ENCODE measurements at regions not wholly inside any gene's neighbourhood (a gene's known extent, or its start where the extent isn't known, plus 50 kb on each side); places are given as distances from the start of the nearest gene placed in this dataset.
"Not testable (repeated sequence)": the region's sequence is repeated elsewhere in the genome, so short reads cannot be mapped to it uniquely, and the experiment has no call there.

GRCh38 chr10:33859319-33860022 lies 525.0 kb upstream of the NRP1 start:
- DNase-seq, result no peak

DNA sequence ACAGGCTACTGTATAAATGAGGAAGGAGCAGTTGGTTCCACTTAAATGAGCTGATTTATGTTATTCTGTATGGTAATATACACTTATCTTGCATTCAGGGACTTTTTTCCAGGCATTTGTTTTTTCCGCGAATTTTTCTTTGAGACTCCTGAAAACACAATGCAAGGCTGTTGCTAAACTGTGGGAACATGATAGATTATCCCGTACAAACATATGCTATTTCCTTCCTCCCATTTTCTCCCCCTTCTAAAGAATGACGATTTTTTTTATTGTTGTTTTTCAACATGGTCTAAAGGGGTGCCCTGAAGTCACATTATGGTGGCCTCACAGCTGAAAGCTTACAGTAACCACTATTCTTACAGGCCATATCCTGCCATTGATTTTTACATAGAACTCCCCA lies 523.9 kb upstream of the NRP1 start:
- no peak for DNase-seq

GRCh38 chr10:33853221-33853620 lies 518.8 kb upstream of the NRP1 start:
- not testable (repeated sequence) for DNase-seq

DNA sequence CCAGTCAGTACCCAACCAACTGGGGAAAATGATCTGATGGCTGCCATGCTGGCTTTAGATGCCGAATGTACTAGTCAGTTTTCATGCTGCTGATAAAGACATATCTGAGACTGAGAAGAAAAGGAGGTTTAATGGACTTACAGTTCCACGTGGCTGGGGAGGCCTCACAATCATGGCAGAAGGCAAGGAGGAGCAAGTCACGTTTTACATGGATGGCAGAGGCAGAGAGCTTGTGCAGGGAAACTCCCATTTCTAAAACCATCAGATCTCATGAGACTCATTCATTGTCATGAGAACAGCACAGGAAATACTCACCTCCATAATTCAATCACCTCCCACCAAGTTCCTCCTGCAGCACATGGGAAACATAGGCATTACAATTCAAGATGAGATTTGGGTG lies 508.9 kb upstream of the NRP1 start:
- no peak for DNase-seq

DNA sequence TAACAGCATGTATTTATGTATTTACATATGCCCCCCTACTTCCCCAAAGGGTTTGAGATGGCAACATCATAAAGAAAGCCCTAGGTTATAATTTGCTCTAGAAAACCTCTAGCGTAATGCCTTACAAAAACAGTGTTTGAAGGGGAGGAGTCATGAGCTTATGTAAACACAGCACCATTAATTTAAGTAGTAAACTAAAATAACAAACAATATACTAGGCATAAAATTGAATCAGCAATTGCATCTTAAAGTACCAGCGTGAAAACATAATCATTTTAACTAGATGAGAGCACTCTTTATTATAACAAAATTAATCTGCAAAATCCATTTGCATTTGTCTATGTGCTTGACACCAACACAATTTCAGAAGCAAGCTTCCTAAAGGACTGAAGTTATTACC lies 507.2 kb upstream of the NRP1 start:
- DNase-seq, result no peak

DNA sequence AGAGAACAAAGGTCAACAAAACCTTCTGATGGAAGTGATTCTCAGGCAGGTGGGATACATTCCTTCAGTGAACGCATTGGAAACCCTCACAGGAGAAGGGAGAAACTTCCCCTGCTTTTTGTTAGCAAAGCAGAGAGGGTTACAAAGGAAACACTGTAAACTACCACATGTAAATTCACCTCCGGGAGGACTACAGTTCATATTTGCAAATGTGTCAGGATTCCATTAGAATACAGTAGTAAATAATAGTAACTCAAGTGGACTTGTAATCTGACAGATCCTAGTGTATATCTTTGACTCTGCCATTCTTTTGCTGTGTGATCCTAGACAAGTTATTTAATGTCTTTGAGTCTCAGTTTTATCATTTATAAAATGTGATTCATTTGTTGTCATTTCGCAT lies 504.3 kb upstream of the NRP1 start:
- no peak for DNase-seq

DNA sequence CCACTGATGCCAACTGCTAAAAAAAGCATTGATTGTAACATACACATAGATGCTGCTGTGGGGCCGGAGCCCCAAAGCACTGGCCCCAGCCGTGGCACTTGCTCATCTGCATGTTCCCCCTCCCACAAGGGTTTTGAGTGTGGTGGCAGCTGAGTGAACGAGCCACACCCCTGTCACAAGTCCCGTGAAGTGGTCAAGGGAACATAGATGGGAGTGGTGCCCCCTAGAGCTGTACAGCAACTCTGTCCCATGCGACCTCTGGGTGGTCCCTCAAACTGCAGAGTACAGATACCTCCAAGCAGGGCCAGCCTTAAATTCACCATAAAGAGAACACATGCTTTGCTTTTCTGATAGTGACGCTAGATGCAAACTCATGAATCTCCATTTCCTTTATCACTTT lies 503.3 kb upstream of the NRP1 start:
- no peak for DNase-seq

DNA sequence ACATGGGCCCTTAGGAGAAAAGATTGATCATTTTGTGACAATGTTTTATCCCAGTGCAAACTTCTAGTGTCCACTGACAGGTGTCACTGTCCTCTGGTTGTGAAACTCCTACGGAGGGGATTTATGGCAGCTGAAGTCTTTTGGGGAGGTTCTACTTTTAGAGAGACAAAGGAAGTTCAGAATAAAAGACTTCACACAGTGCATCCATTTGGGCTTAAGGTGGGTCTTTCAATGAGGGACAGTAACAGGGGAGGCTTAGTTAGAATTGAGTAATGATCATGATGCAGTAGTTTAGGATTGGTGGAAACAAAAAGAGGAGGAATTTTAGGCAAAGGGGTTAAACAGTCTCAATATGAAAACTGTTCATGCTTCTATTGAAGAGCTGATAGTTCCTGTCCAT lies 501.1 kb upstream of the NRP1 start:
- no peak for DNase-seq

- no peak for DNase-seq
Observed at GRCh38 chr10:33833566-33833965, 499.1 kb upstream of the NRP1 start.

- DNase-seq, result no peak
Observed at GRCh38 chr10:33832124-33832787, 497.8 kb upstream of the NRP1 start.

- no peak for DNase-seq
Observed at GRCh38 chr10:33831591-33831990, 497.1 kb upstream of the NRP1 start.

DNA sequence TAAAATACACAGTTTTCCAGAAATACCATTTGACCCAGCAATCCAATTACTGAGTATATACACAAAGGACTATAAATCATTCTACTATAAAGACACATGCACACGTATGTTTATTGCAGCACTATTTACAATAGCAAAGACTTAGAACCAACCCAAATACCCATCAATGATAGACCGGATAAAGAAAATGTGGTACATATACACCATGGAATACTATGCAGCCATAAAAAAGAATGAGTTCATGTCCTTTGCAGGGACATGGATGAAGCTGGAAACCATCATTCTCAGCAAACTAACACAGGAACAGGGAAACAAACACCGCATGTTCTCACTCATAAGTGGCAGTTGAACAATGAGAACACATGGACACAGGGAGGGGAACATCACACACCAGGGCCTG lies 495.4 kb upstream of the NRP1 start:
- DNase-seq, result not testable (repeated sequence)

GRCh38 chr10:33828592-33828991 lies 494.1 kb upstream of the NRP1 start:
- DNase-seq, result no peak

- DNase-seq, result no peak
Observed at GRCh38 chr10:33826186-33826585, 491.7 kb upstream of the NRP1 start.

- no peak for DNase-seq
Observed at GRCh38 chr10:33822774-33823173, 488.3 kb upstream of the NRP1 start.

DNA sequence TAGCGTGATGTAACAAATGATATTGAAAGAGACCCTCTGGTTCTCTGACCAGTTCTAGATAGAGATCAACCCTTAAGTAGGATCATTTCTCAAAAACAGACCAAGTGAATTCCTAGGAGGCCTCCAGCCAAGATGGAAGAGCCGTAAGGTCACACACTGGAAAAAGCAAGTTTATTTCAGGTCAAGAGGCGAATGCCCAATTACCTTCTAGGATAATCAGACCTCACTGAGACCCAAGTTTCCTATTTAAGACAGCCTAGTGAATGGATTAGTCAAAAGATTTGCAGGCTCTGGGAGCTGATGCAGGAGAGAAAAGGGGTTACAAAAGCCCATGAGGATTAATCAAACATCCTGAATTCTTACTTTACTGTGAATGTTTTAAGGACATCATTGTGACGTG lies 486.1 kb upstream of the NRP1 start:
- DNase-seq, result no peak

DNA sequence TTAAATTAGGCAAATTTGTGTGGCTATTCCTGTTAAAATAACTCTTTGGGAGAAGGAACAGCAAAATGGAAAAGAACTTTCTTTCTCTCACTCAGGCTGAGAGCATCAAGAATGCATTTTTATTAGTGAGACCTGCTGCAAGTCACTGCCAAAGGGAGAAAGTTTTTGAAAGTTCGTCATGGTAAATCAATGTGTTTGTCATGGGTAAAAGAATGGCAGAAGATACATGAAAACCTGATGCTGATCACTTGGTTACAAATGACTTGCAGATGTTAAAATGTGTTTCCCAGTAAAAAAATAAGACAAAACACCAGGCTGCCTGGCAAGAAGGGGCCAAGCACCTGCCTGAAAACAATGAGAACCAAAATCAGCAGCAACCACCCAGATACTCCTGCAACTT lies 484.7 kb upstream of the NRP1 start:
- peak; percentile 25 for DNase-seq

- DNase-seq, result no peak
Observed at GRCh38 chr10:33818343-33818742, 483.9 kb upstream of the NRP1 start.

GRCh38 chr10:33817605-33818004 lies 483.1 kb upstream of the NRP1 start:
- no peak for DNase-seq

GRCh38 chr10:33815776-33816175 lies 481.3 kb upstream of the NRP1 start:
- DNase-seq, result no peak

- DNase-seq, result no peak
Observed at GRCh38 chr10:33813871-33814270, 479.4 kb upstream of the NRP1 start.

DNA sequence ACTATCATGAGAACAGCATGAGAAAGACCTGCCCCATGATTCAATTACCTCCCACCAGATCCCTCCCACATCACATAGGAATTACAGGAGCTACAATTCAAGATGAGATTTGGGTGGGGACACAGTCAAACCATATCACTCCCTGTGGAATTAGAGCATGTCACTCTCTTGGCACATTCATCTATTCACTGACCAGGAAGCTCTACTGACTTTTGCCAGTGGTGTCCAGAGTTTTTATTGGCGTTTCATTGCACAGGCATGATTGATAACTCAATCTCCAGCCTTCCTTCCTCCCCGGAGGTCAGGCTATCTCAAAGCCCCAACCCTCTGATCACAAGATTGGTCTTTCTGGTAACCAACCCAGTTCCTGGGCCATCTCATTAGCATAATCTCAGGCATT lies 478.9 kb upstream of the NRP1 start:
- no peak for DNase-seq

DNA sequence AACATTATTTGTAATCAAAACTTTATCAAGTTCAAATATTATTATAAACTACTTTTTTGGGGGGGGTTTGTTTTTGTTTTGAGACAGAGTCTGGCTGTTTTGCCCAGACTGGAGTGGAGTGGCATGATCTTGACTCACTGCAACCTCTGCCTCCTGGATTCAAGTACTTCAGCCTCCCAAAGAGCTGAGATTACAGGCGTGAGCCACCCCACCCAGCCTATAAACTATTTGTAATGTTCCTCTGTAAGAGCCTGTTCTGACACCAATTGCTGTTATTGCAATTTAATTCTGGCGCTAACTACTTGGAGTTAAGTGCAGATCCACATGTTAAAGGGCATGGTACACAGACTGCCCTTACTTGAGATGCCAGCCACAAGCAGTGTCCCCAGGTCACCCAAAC lies 478.1 kb upstream of the NRP1 start:
- DNase-seq, result no peak

- no peak for DNase-seq
Observed at GRCh38 chr10:33810986-33811385, 476.5 kb upstream of the NRP1 start.

GRCh38 chr10:33809732-33810131 lies 475.3 kb upstream of the NRP1 start:
- DNase-seq, result no peak

Measured in EL (cell line).